ENCODE measurements at regions not wholly inside any gene's neighbourhood (a gene's known extent, or its start where the extent isn't known, plus 50 kb on each side); places are given as distances from the start of the nearest gene placed in this dataset.

DNA sequence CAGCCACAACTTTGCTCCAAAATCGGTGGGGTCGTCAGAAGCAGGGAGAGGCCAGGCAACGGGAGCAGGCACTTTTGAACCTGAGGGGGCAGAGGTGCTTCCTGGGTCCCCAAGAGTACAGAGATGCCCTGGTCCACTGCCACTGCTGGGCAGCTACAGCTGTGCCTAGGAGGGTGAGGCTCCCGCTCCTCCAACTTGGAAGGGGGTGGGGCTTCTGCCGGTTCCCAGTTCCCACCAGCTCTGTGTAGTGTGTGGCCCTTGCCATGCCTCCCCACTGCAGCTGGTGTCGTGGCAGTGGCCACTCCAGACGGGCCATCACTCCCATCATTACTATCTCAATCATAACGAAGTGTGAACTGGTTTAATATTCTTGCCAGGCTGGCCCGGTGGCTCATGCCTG is 1496.3 kb downstream of the PCDH7 start:
- no peak for DNase-seq (ENCODE audit: low read depth, low spot score)

DNA sequence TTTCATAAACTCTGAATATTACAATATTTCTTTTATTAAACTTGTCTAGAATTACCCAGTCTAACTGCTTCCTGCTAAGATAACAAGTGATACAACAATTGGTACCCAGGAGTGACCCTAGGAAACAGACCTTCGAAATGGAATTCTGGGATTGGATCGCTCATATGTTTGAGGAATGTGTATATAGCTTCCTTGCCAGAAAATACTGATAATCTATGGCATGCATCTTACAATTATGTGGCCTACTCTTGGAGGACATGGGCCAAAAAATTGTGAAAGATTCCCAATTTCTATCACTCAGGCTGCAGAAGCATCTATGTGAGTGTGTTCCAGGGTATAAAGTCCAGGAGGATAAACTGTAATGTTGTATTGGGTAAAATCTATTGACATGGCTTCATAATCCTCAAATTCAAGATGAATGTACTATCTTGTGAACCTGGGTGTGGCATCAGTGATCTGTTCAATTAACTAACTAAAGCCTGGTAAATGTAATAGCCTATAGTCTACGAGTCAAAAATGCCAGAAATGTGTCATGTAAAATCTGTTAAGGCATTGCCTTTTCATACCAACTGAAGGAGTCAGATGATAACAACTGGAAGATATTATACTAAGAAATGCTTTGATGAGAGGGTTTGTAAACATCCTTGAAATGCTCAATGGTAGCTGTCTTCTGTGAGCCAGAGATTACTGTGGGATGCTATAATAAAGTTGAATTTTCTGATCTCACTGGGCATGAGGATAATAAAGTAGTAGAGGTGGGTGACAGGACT is 1499.3 kb downstream of the PCDH7 start:
- no peak for DNase-seq (ENCODE audit: low read depth, low spot score)

DNA sequence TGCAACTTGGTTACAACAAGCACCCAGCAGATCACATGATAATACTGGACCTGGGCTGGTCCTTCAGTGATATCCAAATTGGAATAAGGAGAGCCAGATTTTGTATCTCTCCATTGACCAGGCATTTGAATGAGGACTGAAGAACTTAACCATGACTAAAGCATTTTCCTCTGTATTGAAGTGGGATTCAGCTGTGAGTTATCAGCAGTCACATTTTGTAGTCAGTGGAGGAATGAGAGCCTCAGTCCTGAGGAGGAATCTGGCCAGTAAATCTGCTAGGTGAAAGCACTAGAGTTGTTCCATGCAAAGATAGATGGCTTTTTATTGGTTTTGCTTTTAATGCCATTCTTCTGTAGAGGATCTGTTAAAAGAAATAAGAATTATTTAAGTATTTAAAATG is 1506.0 kb downstream of the PCDH7 start:
- DNase-seq (ENCODE audit: low read depth, low spot score): no peak

DNA sequence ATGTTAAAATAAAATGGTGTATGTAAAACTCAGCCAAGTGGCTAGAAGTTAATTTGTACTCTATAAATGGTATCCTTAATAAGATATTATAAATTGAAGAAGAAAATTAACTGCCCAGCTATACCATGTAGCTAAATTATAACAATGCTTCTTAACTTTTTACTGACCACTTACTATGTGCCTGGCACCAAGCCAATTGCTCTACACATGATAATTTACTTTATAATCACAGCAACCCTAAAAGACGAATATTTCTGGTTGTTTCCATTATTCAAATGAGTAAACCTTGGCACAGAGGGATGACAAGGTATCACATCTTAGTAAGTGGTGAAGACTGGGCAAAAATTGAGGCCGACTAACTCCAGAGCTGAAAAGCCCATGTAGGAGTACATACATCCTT is 1506.6 kb downstream of the PCDH7 start:
- no peak for DNase-seq (ENCODE audit: low read depth, low spot score)

DNA sequence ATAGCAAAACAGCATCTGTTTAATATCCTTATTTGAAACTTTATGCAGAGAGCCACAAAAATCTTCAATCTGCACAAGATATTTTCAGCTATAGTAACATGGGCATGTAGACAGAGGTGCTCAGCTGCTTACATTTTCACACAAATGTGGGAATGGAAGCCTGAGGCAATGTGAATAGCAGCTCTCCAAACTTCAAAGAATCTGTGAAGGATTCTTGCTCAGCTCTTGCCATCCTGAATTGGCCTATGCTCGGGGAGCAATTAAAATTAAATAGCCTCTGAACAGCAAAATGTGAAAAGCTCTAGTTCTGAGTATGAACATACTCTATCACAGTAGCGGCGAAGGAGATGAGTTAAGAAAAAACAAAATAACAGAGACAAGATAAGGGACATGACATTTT is 1523.8 kb downstream of the PCDH7 start:
- DNase-seq (ENCODE audit: low read depth, low spot score): no peak

DNA sequence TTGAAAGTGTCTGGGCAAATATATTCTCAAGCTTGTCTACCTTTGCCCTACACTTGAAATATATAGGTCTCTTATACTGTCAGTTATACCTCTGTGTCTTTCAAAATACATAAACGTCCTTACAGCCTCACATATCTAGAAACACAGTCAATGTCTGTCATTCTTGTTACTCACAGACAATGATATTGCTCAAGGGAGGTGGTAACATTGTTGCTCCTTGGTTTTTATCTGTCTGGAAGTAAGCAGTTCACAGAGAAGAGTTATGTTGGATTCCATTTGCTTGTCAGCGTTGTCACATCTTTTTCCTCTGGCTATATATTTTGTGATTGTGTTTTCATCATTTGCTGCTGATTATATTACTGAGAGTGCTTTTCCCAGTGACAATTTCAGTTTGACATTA is 1528.9 kb downstream of the PCDH7 start:
- no peak for DNase-seq (ENCODE audit: low read depth, low spot score)

DNA sequence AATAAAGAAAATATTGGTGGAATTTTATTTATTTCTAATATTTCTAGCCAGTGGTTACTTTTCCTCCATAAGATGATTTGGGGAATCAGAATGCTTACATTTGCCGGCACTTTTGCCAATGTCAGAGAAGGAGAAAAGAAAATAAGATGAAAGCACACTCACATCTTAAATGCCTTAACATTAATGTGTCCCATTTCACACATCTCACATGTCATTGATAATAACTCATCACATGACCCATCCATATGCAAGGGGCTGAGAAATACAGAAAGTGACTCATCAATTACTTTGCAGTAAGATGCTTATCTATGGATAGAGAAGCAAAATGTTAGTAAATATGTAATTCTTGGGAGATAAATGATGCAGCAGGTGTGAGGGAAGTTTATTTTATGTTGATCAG is 1531.0 kb downstream of the PCDH7 start:
- no peak for DNase-seq (ENCODE audit: low read depth, low spot score)

DNA sequence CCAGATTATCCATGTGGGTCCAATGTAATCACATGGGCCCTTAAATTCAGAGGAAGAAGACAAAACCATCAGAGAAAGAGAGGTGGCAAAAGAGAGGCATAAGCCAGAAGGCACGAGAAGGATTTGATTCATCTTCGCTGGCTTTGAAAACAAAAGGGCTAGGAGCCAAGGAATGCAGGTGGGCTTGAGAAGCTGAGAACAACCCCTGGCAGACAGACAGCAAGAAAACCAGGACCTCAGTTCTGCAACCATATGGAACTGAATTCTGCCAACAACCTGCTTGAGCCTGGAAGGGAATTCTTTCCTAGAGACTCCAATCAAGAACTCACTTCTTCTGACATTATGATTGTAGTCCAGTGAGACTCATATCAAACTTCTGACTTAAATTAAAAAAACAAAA is 1531.8 kb downstream of the PCDH7 start:
- DNase-seq (ENCODE audit: low read depth, low spot score): no peak

DNA sequence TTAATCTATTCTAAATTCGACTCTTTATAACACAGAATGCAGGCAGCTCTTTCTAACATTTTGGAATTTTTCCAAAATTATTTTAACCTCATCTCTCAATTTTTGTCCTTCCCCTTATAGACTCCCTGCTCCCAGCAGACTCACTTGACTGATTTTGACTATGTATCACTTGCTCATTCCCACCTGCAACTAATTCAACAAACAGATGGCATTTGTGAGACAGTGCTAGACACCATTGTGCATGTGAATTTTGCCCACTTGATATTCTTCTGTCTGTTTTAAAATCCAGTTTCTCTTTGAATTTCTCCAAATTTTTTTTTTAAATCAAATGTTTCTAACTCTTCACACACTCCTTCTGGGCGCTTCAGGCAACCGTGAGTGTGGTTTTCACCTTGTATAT is 1534.0 kb downstream of the PCDH7 start:
- DNase-seq (ENCODE audit: low read depth, low spot score): no peak

DNA sequence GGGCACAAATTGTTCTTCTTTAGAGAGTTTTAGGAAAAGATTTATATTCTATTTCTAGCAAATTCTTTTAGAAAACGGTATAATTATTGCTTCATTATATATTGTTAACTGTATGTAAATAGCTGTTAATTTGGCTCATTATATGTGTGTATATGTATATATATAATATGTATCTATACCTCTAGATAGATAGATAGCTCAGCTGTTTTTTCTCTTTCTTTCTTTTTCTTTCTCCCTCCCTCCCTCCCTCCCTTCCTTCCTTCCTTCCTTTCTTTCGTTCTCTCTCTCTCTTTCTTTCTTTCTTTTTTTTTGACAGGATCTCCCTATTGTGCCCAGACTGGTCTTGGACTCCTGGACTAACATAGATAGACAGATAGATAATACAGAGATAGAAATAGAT is 1538.8 kb downstream of the PCDH7 start:
- DNase-seq (ENCODE audit: low read depth, low spot score): no peak

DNA sequence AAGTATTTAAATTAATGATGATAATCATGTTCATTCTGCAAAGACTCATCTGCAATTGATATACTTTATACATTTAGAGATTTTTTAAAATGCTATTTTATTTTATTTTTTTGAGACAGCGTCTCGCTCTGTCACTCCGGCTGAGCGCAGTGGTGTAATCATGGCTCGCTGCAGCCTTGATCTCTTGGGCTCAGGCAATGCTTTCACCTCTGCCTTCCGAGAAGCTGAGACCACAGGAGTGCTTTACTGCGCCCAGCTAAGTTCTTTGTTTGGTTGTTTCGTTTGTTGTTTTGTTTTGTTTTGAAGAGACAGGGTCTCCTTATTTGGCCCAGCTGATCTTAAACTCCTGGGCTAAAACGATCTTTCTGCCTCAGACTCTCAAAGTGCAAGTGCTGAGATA is 1541.0 kb downstream of the PCDH7 start:
- DNase-seq (ENCODE audit: low read depth, low spot score): no peak

DNA sequence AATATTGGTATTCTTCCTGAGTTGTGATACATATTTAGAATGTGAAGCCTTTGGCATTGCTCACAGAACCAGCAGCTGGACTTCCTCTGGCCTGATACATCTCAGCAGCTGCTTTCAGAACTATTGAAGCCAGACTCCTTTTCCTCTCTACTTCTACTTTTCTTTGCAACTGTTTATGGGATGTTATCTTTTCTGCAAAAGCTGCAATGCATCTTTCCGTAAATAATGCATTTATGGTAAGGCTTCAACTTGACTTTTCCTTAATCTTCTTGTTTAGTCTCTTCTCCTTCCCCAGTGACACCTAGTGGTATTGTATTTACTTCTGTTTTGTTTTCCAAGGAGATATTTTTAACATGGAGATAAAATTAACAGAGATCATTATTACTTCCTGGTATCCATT is 1548.7 kb downstream of the PCDH7 start:
- DNase-seq (ENCODE audit: low read depth, low spot score): no peak

DNA sequence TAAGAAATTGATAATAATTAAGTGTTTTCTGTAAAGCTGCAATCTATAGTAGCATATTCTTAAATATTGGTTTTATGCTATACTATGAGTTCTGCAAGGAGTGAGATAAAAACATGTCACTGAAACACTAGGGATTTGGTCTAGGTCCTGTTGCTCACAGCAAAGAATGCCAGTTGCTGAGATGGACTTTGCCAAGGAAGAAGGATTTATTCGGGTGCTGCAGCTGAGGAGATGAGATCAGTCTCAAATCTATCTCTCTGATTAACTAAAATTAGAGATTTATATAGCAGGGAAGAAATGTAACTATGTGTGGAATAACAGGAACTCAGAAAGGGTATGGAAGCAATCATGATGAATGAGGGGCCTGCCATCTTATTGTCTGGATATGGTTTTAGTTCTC is 1569.9 kb downstream of the PCDH7 start:
- DNase-seq (ENCODE audit: low read depth, low spot score): no peak

DNA sequence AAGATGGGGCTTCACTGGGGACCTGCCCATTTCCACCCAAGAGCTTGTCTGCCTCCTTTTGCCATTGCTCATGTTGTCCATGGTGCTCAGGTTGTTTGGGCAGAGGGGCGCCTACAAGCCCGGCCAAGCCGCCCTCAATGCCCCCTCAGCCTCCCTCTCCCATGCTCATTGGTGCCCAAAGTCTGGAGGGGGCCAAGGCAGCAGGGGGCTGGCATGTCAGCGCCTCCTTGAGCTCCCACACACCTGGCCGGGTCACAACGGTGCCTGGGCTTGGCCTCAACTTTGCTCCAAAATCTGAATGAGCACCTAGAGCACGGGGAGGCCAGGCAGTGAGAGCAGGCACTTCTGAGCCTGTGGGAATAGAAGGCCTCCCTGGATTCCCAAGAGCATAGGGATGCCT is 1598.8 kb downstream of the PCDH7 start:
- no peak for DNase-seq (ENCODE audit: low read depth, low spot score)

DNA sequence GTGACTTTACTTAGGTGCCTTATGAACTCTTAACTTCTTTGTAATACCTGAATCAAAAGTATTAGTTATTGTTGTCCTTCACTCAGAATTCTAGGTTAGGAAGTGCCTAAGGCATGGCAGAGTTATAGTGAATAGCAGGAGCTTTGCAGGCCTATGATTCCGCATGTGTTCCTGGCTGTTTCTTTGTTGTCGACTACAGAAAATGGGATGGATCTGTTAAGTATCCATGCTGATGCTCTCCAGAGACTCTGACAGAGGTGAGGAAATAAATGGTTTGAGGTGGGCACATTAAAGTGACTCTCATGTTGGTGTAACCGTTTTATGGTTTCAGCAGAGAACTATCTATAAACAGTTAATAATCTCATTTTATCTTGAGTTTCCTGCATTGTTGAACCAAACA is 1601.3 kb downstream of the PCDH7 start:
- no peak for DNase-seq (ENCODE audit: low read depth, low spot score)

DNA sequence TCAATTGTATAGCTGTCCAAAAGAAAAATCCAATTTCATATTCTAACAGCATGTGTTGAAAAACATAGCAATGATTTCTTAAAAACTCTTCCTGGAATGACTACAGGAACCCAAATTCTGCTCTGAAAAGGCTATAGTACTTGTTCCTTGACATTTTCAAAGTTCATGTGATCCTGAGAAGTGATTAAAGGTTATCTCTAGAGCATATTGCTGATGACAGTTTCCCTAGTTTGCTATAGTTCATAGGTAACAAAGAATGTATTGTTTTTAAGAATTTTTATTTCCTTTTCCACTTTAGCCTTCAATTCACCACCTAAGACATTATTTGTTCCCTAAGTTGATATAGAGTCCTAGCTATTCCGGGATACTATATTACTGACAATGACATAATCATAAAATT is 1614.6 kb downstream of the PCDH7 start:
- no peak for DNase-seq (ENCODE audit: low read depth, low spot score)

DNA sequence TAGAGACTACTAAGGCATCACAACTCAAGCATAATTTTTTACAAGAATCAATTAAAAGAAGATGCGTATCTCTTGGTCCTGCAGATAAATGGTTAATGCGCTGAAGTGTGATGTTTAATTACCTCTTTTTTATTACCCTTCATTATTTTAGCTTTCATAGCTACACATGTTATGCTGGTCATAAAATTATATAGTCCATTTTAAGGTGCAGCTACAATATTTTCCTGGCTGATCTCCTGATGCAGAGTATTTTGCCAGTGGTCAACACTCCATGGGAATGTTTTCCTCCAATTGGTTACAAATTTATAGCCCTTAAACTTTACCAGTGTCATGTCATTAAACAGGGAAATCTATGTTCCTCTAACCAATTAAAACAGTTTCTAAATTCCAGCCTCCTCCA is 1617.2 kb downstream of the PCDH7 start:
- DNase-seq (ENCODE audit: low read depth, low spot score): no peak

DNA sequence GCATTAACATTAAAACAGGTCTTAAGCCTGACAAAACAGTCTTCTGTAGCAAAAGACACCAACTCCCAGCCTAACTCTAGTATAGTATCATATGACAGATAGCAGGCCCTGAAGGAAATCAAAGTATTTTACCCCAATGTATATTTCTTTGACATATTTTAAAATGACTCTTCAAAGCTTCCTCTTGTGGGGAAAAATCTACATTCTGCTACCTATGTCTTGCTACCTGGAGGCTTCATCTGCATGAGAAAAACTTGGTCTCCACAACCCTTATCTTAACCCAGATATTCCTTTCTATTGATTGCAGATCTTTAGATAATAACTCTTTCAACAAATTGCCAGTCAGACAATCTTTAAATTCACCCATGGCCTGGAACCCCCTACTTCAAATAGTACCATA is 1620.4 kb downstream of the PCDH7 start:
- no peak for DNase-seq (ENCODE audit: low read depth, low spot score)

DNA sequence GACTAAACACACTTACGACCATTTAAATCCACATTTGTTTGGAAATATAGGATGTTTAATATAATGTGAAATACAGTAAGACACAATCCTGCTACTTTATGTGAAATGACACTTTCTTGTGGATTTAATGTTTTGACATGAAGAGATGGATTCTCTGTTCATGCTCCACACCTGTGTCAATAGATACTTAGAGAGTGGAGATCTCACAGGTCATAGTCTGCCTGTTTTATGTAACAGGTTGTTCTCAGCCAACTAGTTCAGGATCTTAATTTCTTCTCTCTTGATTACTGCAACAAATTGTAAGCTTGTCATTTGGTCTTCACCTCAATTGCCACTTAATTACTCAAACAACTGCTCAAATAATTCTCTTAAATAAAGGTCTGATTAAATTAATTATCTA is 1621.2 kb downstream of the PCDH7 start:
- DNase-seq (ENCODE audit: low read depth, low spot score): no peak

DNA sequence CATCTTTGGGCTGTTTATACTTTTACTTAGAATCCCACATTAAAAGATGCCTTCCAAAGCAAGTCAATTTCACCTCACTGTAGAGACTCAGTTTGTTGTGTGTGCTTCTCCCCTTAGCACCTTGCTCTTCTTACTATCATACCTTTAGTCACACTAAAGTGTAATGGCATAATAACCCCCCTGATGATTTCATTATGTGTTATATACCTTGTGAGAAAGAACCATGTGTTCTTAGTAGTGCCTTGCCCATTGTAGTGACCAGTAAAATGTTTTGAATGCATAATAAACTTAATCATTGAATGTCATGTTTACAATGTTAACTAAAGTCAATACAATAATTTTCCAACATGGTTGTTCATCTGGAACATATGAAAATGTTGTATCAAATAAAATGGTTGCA is 1621.9 kb downstream of the PCDH7 start:
- no peak for DNase-seq (ENCODE audit: low read depth, low spot score)

DNA sequence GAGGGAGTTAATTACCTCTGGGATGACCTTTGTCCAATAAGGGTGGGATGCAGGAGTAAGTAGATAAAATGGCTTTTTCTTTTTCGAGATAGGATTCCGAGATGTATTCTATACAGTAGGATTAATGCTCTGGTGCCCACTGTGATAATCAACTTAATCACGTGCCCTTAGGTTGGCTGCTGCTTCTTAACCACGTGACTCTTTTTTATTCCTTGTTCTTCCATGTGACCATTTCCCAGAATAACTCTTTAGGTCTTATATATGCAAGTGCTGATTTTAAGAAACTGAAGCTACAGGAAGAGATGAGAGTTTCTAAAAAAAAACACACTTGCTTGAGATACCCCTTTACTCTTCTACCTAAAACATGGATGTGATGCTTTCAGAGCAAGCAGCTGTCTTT is 1628.9 kb downstream of the PCDH7 start:
- no peak for DNase-seq (ENCODE audit: low read depth, low spot score)

DNA sequence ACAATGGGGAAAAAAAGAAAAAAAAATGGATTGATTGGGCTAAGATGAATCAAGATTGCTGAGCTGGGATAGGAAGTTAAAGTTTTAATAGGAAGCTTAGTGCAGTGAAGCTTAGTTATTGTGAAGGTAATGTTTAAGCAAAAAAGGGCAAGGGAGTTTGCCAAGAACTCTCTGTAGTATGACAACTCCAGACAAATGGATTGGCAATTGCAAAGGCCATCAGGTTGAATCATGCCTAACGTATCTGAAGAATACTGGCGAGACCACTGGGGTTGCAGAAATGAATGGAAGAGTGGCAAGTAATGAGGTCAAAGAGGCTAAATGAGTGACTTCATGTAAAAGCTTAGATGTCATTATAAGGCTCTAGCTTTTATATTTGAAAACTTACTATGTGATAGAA is 1654.0 kb downstream of the PCDH7 start:
- no peak for DNase-seq (ENCODE audit: low read depth, low spot score)

DNA sequence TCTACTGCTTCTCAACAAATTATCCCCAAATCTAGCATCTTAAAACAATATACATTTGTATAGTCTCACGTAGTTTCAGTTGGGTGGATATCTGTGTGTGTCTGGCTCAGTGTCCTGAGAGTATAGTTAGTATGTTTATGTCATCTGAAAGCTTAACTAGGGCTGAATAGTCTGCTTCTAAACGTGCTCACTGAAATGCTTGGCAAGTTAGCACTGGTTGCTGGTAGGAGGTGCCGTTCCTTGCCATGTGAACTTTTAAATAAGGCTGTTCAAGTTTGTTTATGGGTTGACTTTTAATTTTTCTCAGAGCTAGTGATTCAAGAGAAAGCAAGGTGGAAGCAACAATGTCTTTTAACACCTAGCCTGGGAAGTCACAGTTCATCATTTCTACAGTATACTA is 1673.6 kb downstream of the PCDH7 start:
- no peak for DNase-seq (ENCODE audit: low read depth, low spot score)

DNA sequence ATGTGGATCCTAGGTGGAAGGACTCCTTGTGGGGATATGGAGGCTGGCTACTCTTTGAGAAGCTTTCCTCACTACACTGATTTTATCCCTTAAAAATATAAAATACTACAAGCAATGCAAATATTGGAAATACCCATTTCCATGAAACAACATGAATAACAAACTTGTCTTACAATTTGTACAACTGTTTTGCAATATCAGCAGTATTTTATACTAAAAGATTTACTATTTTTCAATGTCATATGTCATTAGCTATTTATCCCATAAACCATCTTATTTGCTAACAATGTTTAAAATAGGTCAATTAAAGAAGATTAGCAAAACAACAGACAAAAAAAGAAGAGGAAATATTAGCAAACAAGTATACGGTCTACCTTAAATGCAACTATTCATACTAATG is 1674.1 kb downstream of the PCDH7 start:
- no peak for DNase-seq (ENCODE audit: low read depth, low spot score)
